HuH-7 (cell line): ENCODE measurements at regions not wholly inside any gene's neighbourhood (a gene's known extent, or its start where the extent isn't known, plus 50 kb on each side); places are given as distances from the start of the nearest gene placed in this dataset.

Source experiments
- DNase-seq: peaks from one replicate; pipeline ENCODE4 v3.0.0; 2011; ENCODE audit warnings: low spot score

- no peak for DNase-seq
Observed at GRCh38 chr9:116087246-116087645, 66.3 kb upstream of the PAPPA start.

DNA sequence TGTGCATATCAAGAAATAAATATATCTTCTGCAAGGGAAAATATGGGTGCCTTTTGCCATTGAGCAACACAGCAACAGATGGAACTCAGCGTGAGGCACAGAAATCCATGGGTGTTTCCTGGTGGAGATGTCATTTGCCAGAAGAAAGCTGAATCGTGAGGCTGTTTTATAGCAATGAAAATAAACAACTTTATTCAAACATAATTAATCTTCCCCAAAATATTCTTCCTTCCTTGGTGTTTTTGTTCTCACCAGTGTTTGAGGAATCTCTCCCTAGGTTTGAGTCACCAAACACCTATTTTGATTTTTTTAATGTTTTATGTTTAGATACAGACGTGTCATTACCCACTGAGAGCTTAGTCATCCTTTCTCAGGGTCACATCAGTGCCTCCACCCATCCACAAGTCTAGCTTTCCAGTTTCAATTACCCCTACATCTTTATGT is 65.8 kb upstream of the PAPPA start:
- no peak for DNase-seq

GRCh38 chr9:116088396-116088795 is 65.2 kb upstream of the PAPPA start:
- DNase-seq, result no peak

DNA sequence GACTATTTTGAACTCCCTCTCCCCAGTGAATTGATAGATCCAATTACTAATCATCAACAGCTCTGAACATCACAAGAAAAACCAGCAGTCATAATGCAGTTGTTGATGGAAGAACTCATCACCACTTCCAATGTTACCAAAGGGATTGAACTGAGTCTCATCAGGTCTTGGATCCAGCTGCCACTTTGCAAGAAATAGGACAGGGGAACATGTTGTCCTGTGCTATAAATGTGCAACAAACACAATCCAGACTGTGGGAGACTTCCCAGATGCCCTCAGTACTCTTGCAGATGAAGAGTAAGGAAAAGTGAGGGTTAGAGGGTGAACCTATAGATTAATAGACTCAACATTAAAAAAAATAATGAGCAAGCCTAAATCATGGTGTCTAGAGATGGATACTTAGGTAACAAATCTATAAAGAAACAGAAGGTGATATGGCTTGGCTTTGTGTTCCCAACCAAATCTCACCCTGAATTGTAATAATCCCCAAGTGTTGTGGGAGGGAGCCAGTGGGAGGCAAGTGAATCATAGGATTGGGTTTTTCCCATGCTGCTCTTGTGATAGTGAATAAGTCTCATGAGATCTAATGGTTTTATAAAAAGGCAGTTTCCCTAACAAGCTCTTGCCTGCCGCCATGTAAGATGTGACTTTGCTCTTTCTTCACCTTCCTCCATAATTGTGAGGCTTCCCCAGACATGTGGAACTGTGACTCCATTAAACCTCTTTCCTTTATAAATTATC is 63.4 kb upstream of the PAPPA start:
- no peak for DNase-seq

GRCh38 chr9:116094846-116095245 is 58.7 kb upstream of the PAPPA start:
- DNase-seq, result no peak

DNA sequence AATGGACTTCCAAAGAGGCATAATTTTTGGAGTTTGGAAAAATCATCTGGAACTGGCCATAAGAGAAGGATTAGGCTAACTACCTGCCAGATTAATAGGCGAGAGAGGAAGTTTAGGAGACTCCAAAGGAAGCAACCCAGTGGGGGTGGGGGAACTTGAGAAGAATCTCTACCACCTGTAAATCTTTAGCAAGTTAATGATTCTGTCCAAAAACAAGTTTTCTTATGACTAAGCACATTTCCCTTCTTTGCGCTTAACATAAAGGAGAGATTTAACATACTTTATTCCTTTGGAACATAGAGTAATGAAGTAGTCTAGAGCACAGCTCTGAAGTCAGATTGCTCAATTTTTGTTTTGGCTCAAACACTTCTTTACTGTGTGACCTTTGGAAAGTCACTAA is 58.2 kb upstream of the PAPPA start:
- DNase-seq, result no peak

DNA sequence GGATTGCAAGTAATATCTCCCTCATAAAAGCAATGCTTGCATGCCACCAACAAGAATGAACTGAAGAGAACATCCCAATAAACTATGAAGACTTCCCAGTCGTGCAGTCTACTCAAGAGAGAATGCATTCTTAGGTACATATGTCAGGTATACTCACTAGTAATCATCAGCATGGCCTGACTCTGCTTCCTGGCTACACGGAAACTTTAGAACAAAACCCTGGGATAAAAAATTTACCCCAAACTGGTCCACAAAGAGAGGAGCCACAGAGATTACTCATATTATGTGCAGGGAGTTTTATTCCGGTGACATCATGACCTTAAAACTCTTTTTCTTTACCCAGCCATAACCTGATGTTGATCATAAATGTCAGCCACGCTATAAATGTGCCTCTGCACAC is 57.5 kb upstream of the PAPPA start:
- DNase-seq, result no peak

GRCh38 chr9:116096853-116097252 is 56.7 kb upstream of the PAPPA start:
- DNase-seq, result no peak

GRCh38 chr9:116098476-116098875 is 55.1 kb upstream of the PAPPA start:
- DNase-seq, result no peak

- no peak for DNase-seq
Observed at GRCh38 chr9:116099821-116100220, 53.8 kb upstream of the PAPPA start.

- DNase-seq, result no peak
Observed at GRCh38 chr9:116100711-116101121, 52.9 kb upstream of the PAPPA start.

GRCh38 chr9:116101516-116101915 is 52.1 kb upstream of the PAPPA start:
- no peak for DNase-seq

DNA sequence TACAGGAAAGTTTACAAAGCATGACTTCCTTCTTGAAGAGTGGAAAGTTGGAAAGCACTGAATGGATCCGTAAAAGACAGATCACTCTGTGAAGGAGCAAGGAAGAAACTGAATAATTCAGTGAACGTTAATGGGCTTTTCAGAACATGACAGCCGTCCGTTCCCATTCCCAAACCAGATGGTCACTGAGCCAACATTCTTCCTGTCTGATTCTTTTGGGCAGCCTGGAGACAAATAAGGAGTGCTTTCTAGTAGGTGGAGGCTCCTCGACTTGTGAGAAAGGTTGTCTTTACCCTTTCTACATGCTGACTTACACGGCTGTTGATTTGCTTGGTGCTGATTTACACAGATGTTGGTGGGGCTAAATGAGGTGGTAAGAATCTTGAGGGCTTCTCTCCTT is 51.0 kb upstream of the PAPPA start:
- no peak for DNase-seq
